Stimulated activated CD8-positive, alpha-beta memory T cell treated with anti-CD3 and anti-CD28 coated beads, Interleukin-2, amount 100 ng/mL, for 48 hours (primary cell): ENCODE measurements at regions not wholly inside any gene's neighbourhood (a gene's known extent, or its start where the extent isn't known, plus 50 kb on each side); places are given as distances from the start of the nearest gene placed in this dataset.

Experiments used
- DNase-seq, 2 donors: peaks; one replicate each; pipeline ENCODE4 v3.0.0-alpha.2; 2020; ENCODE audit warnings: low read depth in 2 of 2

DNA sequence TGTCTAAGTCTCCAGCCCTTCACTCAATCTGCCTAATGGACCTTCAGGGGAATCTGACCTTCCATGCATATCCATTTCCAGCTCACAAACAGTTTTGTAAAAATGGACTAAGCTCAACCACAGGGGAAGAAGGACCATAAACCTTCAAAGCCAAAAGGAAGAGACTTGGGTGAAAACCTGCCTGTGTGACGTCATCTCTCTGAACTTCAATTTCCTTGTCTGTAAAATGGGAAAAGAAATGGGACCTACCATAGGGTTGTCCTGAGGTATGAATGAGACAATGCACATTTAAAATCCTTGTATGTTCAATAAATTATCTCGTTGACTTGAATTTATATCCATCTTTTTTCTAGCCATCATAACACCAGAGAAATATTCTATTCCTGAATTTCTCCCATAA, 370.7 kb downstream of the INSC start:
- no peak for DNase-seq

DNA sequence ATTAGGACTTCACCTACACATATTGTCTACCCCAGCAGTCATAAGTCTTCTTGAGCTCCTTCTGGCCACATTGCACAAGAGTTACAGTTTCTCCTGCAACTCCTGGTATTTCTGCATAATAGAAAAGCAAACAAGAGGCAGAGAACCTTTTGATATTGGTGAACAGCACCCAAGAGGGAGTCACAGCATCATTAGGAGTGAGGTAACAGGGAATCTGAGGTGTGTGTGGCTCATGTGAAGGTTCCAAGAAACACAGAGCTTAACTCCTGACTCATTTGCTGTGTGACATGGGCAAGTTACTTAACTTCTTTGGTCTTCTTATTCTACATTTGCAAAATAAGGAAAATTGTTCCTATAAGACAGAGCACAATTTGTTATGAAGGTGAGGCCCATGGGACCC, 374.6 kb downstream of the INSC start:
- no peak for DNase-seq

DNA sequence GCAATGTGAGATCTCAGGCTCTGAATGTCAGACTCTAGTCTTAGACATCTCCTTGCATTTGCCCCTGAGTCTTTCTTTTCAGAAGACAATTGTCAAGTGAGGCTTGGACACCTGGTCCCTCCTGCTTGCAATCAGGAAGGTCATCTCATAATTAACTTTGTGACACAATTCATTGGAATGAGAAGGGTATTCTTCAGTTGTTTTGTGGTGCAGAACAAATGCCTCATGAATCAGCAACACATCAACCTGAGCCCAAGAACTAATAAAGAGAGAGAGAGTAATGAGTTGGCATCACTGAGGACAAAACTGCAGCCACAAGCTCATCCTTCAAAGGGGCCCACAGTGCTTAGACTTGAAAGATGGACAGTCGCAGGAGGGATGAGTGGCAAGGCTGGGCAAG, 375.8 kb downstream of the INSC start:
- no peak for DNase-seq

DNA sequence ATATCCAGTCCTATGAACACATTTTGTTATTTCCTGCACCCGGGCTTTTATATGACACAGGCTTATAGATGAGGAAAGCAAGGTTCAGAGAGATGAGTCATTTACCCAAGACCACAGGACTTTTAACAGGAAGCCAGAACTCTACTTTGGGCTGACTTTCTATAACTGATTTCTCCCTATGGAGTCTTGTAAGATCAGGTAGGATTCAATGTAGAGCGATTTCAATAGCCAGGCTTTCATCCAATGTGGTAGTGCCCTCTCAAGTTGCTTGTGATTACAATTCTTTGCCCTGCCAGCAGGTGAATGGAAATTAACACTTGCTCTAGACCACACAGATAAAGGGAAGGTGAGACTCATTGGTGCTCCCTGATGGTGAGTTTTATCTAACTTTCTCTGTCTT, 378.3 kb downstream of the INSC start:
- DNase-seq, result no peak

DNA sequence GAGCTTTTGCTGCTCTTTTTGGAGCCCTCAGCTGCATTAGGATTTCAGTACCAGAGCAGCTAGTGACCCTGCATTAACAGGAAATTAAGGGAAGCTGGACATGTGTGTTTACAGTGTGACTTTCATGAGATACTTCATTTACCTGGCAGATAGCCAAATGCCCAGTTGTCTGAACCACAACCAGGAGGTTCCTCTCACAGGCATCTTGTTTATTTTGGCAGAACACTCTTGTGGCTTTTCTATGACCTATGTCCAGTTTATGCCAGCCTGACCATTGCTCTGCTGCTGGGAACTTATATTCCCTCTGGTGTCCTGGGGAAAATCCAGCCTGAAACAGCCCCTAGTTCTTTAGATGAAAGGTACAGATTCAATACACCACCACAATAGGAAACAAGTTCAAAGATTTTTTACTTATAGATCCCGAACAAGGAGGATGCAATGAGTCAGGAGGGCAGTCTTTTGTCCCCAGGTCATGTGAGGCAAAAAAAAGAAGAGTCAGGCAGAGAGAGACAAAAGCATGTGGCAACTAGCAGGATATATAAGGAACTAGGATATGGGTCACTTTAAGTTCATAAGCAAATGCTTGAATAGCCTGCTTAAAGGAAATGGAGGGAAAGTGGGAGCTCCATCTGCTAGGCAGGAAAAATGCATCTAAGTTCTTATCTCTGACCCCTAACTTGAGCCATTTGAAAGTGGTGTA, 379.3 kb downstream of the INSC start:
- no peak for DNase-seq

DNA sequence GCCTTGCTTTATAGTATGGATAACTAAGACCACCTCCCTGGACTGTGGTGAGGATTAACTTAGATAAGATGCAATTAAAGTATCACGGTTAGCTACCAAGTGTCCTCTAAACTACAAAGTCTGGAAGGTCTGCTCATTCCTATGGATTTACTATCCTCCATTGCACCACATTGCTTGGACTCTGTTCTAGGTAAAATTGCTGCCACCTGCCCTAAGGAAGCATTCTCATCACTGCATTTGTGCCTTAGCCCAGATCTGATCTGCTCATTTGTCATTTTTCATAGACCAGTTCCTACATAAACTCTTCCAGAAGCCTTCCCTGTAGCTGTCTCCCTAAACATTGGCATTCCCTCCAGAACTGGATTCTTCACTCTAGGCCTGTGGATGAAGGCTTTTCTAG, 380.0 kb downstream of the INSC start:
- no peak for DNase-seq

DNA sequence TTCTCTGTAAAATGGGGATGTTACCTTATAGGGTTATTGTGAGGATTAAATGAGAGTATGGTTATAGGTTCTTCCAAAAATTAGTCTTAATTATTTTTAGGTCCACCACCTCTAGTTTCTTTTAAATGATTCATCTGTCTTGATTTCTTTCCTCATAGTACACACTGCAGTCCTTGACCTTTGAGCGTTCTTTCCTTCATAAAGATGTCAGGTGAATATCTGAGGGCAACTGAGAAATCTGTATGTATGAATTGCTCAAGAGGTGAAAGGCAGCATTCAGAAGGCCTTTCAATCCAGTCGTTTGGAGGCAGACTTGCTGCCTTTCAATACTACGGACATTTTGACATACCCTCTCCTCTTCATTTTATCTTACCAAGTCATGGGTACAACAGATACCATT, 380.7 kb downstream of the INSC start:
- DNase-seq, result no peak

DNA sequence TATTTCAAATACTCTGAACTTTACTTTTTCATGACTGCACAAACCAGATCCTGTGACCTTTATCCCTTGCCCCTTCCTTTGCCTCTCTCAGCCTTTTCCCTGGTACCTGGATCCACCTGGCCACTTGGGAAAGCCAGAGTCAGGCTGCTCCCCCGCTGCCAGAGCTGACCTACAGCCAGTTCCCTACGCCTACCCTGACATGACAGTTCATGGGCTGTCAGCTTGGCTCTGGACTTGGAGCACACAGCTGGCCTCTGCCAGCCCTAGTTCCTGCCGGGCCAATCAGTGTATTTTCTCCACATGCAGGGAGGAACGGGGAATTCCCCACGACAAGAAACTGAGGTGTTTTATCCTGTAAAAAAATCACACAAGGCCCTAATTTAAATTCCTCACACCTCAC, 382.6 kb downstream of the INSC start:
- no peak for DNase-seq

DNA sequence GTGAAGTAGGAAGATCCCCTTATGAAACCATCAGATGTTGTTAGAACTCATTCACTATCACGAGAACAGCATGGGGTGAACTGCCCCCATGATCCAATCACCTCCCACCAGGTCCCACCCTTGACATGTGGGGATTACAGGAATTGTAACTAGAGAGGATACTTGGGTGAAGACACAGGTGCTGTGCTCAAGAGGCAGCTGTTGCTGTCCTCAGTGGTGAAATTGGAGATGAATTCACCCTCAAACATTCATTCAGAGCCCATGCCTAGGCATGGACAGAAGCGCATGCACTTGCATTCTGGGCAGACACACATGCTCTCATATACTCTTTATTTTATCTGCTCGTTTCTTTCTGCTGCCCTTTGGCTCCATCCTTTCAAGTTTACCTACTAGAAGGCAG, 385.0 kb downstream of the INSC start:
- no peak for DNase-seq

DNA sequence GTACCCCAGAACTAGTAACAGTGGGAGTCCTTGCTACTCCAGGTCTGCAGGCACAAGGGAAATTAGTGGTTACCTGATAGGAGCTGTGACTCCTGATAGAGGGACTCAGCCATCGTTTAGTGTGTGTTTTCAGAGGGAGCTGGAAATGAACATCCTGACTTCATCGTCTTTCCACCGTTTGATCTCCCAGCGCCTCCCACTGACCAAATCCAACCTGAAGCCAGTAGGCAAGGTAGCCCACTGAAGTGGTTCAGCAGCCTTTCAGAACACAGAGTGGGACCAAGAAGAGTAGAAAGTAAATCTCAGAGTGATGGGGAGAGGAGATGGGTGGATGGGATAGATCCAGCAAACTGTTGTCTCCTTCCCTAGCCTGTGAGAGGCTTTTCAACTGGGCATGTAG, 385.9 kb downstream of the INSC start:
- DNase-seq, result no peak

DNA sequence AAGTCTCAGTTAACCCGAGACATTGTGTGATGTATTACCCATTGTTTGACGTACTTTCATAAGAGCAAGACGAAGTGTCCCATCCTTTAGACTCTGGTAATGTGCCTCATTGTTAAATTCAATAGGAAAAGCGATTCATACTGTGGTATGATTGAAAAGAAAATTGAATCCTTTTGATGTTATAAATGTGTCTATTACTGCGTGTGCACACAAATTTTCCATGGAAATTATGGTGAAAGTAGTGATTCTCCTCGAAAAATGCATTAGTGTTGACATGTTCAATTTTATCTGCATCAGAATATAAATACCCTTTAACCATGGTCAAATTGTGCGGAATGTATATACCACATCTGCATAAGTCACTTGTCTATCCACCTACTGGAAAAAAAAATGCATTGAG, 386.8 kb downstream of the INSC start:
- no peak for DNase-seq

DNA sequence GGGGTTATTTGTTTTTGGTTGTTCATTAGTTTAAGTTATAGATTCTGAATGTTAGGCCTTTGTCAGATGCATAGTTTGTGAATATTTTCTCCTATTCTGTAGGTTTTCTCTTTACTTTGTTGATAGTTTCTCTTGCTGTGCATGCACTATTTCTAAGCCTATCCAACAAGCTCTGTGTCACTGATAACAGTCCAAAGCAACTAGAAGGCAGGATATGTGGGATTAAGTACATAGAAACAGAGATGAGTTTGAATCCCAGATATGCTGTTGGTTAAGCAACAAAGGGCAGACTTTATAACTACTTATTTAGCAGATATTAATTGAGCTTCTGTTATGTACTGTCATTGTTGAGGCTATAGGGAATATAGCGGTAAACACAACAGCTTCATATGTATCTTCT, 390.4 kb downstream of the INSC start:
- no peak for DNase-seq

DNA sequence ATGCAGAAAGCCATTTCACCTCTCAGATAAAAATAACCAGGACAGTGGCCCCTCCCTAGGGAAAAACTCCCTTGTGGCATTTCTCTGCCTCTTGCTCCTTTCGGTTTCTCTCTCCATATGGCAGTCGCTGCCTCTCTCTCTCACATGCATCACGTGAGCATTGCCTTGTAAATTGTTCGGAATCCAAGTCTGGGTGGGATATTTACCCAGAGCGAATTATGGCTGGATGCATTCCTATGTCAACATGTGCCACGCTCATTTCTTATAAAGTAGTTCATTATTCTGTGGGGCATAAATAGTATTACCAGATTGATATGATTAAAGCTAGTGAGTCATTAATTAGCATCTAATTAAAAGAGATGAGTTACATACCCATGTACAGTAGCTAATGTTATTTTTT, 392.9 kb downstream of the INSC start:
- DNase-seq, result no peak

DNA sequence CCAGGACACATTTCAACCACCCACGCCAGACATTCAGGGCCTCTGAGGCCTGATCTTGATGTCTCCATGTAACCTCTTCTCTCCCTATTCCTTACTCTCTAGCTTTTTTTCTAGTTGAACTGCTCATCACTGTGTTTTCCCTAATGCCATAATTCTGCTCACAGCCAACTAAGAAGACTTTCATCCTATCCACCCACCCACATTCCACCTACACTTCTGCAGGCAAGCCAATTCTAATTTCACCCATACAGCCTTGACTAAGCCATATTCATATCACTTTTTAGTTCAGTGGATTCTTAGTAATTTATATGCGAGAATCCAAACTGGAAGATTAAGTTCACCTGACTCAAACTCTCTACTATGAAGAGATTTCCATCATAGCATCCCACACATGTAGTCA, 394.4 kb downstream of the INSC start:
- DNase-seq, result no peak

DNA sequence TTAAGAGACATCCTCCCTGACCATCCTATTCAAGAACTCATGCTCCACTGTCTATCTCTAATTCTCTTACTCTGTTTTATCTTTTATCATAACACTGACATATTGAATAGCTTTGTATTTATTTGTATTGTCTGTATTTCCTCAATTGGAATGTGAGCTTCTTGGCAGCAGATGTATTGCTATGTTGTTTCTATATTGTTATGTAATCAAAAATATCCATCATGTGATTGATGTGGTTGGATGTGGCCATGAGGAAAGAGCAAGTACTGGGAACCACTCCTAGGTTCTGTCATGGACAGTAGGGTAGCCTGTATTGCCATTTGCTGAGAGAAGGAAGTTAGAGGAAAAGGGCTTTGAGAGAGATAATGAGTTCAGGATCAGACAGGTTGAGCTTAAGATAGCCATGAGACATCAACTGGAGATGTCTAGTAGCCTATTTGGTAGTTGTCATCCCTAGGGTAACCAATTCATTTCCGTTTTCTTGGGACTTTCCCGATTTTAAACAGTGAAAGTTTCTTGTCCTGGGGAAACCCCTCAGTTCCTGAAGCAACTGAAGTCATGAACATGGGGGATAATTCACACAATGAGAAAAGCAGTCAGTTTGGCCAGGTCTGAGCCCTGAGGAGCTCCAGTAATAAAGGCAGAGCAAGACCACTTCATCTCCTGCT, 404.5 kb downstream of the INSC start:
- no peak for DNase-seq

DNA sequence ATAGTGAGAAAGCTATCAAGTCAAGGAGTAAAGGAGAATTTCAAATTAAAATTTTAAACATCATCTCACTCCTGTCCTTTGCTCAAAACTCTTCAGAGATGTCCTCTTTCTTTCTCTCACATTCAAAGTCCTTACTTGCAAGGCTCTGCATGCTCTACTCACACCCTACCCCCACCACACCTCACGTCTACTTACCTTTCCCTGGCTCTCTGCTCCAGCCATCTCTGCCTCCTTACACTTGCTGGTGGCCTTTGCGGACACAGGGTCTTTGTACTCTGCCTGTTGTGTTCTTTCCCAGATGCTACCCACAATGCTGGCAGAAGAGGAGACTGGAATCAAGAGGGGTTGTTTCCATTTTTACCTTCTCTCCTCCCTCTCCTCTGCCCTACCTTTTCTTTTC, 405.2 kb downstream of the INSC start:
- DNase-seq, result no peak

DNA sequence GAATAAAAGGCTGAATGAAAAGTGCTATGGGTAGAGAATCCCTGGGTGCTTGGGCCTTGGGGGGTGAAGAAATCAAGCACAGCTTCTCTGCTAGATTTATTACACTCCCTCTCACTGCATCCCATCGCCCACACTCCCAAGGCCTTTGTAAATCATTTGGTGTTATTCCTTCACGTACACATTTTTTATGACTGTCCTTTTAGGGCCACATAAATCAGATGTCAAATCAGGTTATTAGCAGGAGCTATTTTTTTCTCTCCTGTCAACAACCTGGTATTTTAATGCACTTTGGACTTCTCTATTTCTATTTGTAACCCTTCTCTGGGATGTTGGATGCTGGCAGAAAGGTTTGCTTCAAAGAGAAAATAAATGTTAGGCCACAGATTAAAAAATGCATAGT, 408.8 kb downstream of the INSC start:
- no peak for DNase-seq

DNA sequence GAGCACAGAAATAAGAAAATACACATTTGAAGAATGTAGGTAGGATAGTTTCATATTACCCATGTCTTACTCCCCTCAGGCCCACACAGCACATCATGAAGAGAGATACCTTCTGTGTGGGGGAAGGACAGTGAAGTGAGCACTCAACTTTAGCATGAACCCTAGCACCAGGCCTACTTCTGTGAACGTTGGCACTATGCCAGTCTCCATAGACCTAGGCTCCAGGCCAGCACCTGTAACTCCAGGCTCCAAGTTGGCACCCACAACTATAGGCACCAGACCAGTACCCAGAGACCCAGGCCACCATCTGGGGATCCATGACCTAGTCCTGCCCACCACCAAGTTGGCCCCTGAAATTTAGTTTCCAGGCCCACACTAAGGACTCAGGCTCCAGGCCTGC, 410.9 kb downstream of the INSC start:
- no peak for DNase-seq

DNA sequence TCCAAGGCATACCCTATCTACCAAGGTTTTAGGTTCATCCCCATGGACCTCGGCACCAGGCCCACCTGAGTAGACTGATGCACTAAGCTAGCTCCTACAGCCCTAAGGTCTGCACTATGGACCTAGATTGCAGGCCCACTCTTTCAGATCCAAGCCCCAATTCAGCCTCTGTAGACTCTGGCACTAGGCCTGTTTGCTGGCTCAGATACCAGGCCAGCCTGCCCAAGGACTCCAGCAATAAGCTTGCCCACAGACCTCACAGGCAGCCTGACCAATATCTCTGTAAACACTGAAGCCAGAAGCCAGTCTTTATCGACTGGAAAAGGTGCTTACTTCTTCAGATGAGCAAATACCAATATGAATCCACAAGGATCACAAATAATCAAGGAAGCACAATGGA, 411.3 kb downstream of the INSC start:
- no peak for DNase-seq

DNA sequence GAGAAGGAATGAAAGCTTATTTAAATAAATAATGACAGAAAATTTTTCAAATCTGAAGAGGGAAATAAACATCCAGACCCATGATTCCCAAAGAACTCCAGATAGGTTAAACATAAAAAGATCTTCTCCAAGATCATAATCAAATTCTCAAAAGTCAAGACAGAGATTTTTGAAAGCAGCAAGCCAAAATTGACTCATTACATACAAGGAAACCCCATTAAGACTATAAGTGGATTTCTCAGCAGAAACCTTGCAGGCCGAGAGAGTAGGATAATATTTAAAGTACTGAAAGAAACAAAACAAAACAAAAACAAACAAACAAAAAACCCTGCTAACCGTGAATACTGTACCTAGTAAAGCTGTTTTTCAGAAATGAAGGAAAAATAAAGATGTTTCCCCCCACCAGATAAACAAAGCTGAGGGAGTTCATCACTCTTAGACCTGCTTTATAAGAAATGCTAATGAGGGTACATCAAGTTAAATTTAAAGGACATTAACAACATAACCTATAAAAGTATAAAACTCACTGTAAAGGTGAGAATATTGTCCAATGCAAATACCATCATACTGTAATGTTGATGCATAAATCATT, 412.2 kb downstream of the INSC start:
- no peak for DNase-seq

DNA sequence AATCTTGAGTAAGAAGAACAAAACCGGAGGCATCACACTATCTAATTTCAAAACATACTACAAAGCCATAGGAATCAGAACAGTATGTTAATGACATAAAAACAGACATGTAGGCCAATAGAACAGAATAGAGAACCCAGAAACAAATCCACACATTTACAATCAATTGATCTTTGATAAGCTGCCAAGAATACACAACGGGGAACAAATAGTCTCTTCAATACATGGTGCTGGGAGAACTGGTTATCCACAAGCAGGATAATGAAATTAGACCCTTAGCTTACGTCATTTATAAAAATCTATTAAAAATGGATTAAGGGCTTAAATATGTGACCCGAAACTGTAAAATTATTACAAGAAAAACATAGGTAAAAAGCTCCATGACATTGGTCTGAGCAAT, 417.7 kb downstream of the INSC start:
- no peak for DNase-seq

DNA sequence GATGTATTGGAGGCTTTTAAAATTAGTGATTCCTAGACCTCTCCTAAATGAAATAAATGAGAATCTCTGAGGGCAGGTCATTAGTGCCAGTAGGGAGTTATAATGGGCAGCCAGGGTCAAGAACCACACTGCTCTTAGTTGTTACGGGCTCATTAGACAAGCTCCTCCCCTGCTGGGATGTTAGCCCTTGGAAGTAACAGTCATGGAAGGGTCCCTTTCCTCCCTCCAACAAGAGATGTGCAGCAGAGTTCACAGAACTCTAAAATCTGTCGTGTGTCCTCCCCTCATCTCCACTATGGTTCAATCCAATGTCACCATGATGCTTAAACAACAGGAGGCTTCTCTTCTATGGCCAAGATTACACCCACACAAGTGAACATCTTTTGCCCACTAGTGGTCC, 419.5 kb downstream of the INSC start:
- no peak for DNase-seq

DNA sequence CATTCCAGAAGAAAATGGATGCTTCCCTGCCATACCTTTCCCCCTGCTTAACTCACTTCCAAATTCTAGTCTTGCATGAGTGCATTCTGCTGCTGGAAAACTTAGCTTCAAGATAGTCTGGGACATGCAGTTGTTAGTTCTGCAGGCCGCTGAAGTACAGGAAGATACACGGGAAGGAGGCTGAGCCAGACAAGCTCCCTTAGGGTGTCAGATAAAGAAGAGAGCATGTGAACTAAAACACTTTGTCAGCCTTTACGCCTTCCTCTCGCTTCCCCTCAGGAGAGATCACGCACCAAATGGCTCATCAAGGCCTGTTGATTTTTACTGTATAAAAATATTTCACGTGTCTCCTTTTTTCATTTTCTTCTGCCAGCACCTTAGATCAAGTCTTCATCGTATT, 420.7 kb downstream of the INSC start:
- DNase-seq, result no peak

DNA sequence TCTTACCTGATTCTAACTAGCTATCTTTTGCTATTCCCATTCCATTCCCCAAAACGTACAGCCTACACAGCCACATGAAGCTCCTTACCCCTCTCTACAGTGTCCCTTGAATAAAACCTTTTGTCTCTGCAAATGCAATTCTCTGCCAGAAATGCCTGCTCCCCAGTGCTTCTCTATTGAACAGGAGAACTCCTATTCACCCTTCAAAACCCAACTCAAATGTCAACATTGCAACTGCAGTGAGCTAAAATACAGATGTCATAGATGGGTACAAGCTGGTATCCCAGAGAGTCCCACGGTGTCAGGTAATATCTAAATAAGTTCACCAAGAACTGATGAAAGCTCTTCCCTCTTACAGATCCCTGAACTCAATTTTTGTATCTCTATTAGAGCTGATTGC, 421.7 kb downstream of the INSC start:
- DNase-seq, result no peak
